Uterus (tissue), 2 donors: ENCODE measurements at regions not wholly inside any gene's neighbourhood (a gene's known extent, or its start where the extent isn't known, plus 50 kb on each side); places are given as distances from the start of the nearest gene placed in this dataset.

Source experiments
- CTCF ChIP-seq, 4 experiments: fragments of 200-600 bp in 2 of 4; fragments of 450-650 bp in 2 of 4; sonication (generic) in 2 of 4; IDR thresholded peaks; one replicate each; pipeline ENCODE4 v1.5.1; 2016 to 2019; ENCODE audit warnings: antibody characterized with exemption in 4 of 4, mild to moderate bottlenecking in 2 of 4, moderate library complexity in 1 of 4
- POLR2A ChIP-seq, 2 donors: fragments of 450-650 bp; IDR thresholded peaks; one replicate each; pipeline ENCODE4 v1.6.1; 2016; ENCODE audit warnings: antibody characterized with exemption in 2 of 2, mild to moderate bottlenecking in 1 of 2, moderate library complexity in 1 of 2

- TF ChIP-seq CTCF (IDR thresholded peaks at IDR 0.05) = no peak
- no peak for TF ChIP-seq POLR2A (IDR thresholded peaks at IDR 0.05)
Observed at GRCh38 chr12:90124914-90125313, 416.3 kb upstream of the ATP2B1 start.
